SIG-M5 (cell line): ENCODE measurements at regions not wholly inside any gene's neighbourhood (a gene's known extent, or its start where the extent isn't known, plus 50 kb on each side); places are given as distances from the start of the nearest gene placed in this dataset.
"Not testable (repeated sequence)": the region's sequence is repeated elsewhere in the genome, so short reads cannot be mapped to it uniquely, and the experiment has no call there.

Experiments used
- DNase-seq: peaks from one replicate; lab custom pipeline; 2025; lab: John Stamatoyannopoulos, UW

DNA sequence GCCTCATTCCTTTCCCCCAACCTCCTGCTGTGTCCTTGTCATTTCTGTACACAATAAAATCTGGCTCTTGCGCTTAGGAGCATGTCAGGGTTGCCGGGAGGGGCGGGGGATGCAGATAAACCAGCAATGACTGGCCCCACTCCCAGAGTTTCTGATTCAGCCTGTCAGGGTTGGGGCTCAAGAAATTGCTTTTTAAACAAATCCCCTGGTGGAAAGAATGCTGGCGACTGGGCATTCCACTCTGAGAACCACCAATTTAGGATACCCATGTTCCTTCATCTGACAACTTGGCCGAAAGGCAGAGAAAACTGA is 376.4 kb downstream of the TCERG1L start:
- DNase-seq: no peak

DNA sequence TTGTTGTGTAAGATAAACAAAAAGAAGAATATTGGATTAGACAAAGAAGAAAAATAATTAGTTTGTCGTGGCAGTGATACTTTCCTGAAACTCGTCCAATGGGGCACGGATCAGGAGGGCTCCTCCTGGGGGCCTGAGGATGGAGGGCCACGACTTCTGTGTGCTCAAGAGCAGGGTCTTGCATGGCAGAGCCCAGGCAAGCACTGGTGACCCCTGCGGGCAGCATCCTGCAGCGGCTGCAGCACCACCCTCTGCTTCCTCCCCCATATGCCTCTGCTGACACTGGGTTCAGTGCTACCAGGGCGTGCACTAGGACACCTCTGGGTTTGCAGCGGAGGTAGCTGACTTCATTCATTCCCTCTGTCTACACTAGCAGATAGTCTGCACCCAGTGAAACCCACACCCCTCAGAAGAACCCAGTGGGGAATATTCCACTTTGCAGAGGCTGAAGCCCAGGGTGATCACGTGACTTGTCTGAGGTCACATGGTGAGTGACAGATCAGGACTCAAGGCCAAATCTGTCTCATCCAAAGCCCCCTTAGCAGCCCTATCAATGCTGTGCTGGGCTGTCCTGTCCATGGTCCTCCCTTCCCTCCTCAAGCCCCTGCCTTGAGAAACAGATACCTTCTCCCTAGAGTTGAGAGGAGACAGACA is 375.5 kb downstream of the TCERG1L start:
- no peak for DNase-seq

DNA sequence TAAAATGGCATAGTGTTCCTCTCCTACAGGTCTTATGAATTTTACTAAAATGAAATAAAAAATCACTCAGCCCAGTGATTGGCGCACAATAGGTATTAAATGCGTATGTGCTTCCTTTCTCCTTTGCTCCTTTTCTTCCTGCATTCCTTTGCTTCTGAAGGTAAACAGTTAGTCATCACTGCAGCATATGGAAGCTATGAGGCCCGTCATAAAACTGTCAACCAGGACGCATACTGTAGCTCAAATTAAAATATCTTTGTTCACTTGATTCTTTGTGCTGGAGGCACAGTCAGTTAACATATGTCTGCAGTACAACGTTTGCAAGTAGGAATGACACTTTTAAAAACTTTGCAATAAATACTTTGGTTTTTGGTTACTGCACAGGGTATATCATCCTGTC is 374.7 kb downstream of the TCERG1L start:
- no peak for DNase-seq

DNA sequence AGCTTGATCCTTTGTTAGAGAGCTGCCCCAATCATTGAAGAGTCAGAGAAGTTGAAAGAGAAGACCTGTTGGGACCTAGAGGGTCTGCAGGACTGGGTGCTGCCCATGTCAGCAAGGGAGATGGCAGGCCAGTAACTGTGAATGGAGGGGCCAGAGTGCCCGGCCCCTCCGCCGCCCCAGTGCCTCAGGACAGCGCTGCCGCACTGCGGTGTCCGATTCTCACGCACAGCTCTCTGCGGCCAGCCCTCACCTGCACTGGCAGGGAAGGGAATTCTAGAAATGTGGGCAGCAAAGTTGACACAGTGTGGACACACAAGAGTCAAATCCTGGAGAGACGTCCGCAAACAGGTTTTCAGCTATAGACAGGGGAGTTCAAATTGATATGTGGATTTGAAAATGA is 373.5 kb downstream of the TCERG1L start:
- no peak for DNase-seq

DNA sequence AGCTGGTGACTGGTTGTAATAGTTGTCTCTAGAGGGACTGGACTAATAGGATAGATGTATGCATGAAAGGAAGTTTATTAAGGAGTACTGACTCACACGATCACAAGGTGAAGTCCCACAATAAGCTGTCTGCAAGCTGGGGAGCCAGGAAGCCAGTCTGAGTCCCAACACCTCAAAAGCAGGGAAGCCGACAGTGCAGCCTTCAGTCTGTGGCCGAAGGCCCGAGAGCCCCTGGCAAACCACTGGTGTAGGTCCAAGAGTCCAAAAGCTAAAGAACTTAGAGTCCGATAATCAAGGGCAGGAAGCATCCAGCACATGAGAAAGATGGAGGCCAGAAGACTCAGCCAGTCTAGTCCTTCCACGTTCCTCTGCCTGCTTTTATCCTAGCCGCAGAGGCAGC is 372.6 kb downstream of the TCERG1L start:
- DNase-seq: not testable (repeated sequence)

DNA sequence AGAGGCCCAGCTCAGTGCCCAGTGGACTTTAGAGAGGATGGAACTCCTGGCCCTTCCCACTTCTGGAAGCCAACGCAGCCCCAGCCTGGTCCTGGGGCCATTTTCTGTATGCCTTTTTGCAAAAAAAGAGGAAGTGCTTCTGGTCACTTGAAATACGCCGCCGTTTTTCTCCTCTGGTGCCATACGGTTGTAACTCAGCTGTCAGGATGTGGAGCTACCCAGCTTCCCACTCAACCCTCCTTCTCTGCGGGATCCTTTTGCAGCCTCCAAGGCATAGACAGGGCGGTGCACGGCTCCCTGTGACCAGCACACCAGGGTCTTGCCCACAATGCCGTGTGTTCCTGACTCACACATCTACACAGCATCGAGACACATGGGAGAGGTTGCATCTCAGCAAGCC is 369.6 kb downstream of the TCERG1L start:
- no peak for DNase-seq

DNA sequence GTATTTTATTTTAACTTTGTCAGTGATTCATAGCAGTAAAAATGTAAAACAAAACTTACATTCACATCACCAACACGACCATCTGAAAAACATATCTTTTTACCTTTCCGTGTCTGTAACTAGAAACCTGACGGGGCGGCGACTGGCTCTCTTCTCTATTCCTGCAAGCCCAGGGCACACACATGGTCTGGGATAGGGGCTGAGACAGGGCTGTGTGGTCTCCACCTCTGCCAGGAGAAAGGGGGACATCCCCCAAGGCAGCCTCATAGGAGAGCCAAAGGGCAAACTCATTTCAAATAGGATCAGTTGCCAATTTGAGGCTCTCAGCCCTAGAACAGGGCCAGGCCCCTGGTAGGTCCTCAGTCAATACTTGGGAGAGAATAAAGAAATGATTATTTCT is 359.4 kb downstream of the TCERG1L start:
- DNase-seq: no peak

DNA sequence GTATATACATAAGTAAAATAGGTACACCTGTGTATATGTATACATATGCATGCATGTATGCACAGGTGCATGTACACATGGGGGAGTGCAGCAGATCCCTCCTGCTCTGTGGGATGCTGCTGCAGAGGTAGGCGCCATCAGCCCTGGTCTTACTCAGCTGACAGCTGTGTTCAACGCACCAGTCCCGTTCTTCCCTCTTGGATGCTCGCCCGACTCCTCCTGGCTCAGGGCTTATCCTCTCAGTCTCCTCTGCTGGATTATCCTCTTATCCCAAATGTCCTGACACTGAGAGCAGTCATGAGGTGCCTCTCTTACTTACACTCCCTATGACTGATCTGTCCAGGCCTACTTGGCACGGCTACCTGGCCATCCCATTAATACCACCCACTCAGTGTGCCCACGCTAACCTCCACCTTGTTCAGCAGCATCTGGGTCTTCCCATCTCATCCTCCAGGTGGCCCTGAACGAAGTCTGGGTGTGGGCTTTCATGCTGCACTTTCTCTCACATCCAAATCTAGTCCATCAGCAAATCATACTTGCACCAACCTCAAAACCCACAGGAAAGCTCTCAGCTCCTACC is 357.1 kb downstream of the TCERG1L start:
- no peak for DNase-seq

DNA sequence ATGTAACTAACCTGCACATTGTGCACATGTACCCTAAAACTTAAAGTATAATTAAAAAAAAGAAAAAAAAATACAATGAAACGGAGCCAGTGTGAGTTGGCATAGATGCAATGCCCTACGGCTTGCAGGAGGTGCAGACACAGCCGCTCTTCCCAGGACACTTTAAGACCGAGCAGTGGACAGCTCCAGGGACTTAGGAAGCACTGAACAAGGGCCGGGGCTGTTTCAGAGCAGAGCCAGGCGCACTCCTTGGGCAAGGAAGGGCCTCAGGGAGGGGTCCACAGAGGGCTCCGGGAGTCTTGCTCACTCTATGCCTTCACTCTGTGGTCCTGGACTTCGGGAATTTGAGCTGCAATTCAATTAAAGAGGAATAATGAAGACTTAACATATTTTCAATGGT is 355.3 kb downstream of the TCERG1L start:
- DNase-seq: no peak

DNA sequence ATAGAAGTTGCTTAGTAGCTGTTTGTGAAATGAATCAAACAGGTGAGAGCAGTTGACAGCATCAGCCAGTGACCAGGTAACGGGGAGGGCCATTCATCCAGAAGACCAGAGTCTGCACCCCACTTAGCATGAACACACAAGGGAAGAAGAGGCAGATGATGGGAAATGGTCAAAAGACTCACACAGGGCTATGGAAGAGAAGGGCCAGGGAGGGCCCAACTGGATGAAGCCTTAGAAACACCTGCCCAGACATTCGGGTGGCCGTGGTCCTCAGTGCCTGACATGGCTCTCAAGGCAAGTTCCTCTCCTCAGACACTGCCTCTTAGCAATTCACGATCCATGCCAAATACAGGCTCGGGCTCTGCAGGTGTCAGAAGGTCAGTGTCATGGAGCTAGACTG is 354.1 kb downstream of the TCERG1L start:
- DNase-seq: no peak

DNA sequence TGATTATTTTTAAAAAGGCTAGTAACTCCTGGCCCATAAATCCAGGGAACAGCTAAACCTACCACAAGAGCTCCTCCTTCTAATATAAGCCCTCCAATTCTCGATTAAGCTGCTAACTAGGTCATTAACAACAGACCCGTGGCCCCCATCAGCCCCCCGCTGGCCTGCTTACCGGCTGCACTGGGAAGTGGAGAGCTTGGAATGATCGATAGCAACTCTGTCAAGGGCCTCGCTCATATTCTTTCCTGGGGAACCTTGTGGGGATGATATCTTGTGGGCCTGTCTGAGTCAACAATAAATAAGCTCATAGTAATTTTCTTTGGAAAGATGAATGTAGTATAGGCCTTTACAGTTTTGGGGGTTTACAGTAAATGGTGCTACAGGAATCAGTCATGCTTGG is 353.5 kb downstream of the TCERG1L start:
- no peak for DNase-seq

DNA sequence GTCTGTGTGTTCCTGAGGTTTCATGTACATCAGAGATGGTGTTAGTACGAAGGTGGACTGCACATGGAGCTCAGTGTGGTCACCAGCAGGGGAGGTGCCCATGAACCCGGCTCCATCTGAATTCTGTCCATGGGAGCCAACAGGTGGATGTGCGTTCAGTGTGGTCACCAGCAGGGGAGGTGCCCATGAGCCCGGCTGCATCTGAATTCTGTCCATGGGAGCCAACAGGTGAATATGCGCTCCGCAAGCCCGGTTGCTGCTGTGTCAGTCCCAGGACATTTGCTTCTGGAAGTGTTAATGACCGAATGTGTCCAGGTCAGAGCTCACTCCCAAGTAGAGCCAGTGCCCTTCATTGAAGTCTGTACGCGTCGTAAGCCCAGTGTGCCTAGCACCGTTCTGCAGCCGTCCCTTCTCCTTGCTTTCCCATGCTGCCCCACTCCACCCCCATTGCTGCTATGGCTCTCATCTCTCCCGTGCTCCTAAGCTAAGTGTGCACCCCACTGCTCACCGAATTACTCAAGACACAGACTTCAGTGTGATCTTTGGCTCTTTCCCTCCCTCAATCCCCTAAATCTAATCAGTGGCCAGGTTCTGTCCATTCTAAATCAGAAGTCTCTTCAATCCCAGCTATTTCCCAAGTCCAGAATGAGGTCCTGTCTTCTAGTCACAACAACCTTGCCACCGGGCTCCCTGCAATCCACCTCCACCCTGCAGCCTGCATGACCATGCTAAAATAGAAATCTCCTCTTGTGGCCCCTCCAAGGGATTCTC is 352.4 kb downstream of the TCERG1L start:
- no peak for DNase-seq

DNA sequence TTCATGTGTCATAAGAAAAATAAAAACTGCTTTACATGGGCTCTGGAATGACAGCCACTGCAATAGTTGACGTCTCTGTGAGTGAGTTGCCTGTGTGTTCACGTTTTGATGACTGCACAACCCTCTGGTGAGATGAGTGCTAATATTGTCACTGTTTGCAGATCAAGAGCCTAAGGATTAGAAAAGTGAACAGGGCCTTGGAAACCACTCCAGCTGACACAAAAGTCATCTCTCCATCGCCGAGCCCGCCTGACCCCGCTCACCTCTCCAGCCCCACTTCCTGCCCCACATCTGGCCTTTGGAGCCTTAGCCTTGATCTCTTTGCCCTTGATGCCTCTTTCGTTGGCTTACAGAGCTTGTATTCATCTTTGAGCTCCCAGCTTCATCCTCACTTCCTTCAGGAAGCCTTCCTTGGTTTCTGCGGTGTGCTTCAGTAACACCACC is 351.7 kb downstream of the TCERG1L start:
- DNase-seq: no peak

DNA sequence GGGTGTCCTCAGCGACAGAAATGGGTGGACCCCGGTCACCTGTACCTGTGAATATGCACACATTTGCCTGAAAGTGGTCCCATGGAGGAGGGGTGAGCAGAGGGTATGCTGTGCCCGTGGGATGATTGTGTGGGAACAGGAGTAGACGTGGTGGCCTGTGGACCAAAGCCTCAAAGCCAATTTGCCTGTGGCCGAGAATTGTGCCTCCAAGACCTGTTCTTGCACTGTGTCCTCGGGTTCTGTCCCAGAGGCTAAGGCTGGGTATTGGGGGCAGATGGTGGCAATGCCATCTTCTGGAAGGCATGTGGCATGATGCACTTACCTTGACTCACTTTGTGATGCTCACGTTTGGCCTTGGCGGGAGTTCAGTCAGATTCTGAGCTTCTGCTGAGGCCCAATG is 351.0 kb downstream of the TCERG1L start:
- DNase-seq: no peak

DNA sequence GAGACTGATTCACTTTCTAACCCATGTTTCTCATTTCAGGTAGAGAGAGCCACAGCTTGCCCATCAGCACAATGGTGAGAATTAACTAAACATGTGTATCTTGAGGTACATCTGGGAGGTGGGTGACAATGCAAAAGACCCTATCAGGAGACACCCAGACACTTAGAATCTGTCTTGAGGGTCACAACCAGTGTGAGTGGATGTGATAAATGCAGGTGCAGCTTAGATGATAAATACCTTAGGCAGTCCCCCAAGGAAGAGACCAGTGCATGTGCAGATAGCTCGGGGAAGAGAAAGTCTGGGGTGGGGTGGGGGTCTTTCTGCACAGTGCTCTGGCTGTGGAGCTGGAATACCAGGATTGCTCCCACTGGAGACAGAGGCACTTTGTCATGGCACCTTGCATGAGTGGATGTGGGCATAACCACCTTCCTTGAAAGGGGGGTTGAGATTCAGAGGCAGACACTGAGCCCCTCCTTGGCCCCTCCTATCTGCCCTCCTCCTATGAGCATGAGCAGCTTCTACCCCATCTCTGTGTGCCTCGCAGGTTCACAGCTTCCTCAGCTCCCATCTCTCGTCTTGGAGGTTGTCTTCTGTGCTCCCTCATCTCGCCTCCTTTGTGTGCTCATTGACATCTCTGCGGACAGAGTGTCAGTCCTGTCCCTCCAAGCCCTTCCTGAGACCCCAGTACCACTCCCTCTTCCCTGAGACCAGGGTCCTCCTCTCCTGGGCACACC is 349.8 kb downstream of the TCERG1L start:
- no peak for DNase-seq

DNA sequence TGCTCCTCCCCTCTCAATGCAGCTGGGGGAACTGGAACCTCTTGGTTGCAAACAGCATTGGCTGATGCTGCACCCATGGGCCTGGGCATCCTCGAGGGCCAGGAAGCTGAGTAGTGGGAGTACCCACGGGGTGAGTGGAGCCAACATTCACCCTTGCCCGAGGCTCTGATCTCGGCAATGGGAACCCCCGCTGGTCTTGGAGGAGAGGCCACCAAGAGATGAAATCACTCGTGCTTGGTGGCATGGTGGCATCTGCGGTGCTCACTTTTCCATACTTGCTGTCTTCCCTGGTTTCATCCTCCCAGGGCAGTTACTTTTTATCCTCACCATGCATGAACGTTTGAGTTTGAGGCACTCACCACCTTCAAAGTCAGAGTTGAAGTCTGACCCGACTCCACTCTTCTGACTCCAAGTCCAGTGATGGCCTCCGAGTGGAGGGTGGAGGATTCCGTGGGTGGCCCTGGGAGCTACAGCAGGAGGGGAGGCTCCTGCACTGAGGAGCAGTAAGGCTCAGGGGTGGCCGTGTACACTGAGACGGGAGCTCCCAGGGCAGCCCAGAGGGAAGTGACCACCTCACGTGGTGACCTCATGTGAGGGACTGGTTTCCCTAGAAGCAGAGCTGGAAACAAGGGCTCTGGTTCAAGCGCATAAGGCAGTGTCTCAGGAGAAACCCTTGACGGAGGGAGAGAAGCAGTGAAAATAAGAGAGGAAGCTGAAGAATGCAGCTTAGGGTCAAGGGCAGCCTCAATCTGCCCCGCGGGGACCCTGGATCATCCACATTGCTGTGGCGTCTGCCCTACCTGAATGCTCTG is 349.1 kb downstream of the TCERG1L start:
- DNase-seq: no peak

DNA sequence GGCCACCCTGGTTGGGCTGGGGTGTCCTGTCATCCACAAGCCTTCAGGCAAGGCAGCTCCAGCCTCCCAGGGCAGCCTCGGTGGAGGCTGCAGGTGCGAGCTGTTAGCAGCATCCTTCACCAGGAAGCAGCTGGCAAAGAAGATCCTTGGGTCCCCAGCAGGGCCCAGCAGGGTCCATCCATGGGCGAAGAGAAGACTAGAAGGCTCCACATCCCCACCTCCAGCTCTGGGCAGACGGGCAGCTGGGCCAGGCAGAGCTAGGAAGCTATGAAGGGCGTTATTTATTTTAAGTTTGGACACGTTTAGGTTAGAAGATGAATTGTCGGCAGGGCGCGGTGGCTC is 348.5 kb downstream of the TCERG1L start:
- DNase-seq: no peak

DNA sequence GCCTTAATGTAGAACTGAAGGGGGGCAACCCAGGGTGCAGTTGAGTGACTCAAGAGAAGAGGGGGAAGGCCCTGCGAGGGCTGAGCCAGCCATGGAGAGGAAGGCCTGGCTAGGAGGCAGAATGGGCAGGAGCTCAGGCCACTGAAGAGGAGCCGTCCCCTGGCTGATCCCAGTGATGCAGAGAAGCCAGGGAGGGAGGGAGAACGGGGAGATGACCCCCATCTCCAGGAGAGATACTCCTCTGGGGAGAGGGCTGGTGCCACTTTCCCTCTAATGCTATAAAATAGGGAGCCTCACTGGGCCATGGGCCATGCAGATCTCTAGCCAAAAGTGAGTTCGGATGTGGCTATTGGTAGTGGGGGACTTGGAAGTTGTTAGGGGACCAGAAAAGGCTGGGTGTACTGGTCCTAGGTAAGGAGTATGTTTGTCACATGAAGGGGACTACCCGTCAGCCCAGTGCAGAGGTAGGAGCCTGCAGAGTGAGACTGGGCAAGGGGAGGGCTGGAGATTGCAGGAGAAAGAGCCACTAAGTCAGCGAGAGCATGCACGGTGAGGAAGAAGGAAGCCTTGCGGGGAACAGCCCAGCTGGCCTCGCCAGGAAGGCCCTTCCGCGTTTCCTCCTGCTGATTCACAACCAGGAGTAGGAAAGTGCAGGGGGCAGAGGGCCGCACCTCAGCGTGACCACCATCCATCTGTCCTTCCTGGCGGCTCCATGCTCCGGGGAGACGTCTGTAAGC is 347.6 kb downstream of the TCERG1L start:
- no peak for DNase-seq

DNA sequence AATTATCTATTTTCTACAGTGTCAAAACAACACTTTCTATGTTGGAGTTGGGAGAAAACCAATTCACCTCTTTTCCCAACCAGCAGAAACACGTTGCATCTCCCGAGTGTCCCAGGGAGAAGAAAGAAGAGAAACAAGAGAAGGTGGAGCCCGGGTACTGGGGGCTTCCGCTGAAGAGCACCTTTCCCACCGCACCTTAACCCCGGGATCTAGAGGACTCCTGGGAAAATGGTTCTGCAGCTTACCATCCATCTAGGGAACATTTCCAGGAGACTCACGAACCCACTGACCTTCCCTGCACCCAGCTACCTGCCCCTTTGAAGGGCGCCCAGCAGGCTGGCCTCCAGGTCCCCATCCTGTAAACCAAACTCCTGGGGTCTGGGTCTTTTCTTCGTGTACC is 346.8 kb downstream of the TCERG1L start:
- DNase-seq: no peak

DNA sequence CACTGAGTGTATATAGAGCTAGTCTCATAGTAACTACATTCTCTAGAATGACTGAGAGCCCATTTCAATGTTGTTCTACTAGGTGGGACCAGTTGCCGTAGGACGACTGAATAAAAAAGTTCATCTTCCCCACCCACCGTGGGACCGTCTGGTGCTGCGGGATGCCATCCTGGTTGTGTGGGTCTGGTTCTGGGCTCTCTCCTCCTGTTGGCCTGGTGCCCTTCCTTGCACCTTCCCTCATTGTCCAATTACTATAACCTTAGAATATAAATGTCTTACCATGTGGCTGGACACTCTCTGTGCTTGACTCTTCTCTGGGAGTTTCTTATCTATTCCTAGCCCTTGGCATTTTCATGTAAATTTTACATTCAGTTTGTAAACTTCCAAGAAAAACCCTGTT is 344.4 kb downstream of the TCERG1L start:
- DNase-seq: no peak

DNA sequence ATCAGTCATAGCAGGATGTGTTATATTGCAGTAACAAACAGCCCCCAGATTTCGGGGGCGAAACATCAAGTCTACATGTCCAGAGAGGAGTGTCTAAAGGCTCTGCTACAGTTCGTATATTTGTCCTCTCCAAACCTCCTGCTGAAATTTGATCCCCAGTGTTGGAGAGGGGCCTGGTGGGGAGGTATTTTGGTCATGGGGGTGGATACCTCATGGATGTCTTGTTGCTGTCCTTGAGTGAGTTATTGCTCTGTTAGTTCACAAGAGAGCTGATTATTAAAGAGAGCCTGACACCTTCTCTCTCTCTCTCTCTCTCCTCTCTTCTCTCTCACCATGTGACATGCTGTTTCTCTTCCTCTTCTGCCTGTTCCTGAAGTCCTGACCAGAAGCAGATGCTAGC is 343.7 kb downstream of the TCERG1L start:
- no peak for DNase-seq

DNA sequence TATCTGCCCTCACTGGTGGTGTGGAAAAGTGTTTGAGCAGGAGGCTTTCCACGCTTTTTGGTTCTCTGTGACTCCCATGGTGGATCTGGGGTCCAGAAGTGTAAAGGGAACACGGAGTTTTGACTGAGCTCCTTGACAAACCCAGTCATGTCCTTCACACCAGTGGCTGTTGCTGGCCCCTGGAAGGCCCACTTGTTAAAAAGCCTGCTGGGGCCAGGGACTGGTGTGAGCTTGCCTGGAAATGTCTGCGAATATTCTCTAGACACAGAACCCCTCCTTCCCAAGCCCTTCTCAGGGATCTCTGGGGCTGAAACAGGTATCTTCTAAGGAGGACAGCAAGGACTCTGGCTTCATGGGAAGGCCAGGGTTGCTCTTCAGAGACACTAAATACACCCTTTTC is 343.0 kb downstream of the TCERG1L start:
- no peak for DNase-seq
